CD4-positive, alpha-beta memory T cell (primary cell): ENCODE measurements at regions not wholly inside any gene's neighbourhood (a gene's known extent, or its start where the extent isn't known, plus 50 kb on each side); places are given as distances from the start of the nearest gene placed in this dataset.

ENCODE experiments used
- CTCF ChIA-PET: fragments of 350-600 bp; sonication (Branson Sonifier 250); formaldehyde crosslinking; loops from one replicate; lab custom pipeline; 2021; ENCODE audit warnings: inconsistent platforms; ENCODE audit not compliant: partially characterized antibody; lab: Charles Lee
- POLR2A ChIA-PET: fragments of 350-600 bp; sonication (Branson Sonifier 250); formaldehyde crosslinking; loops from one replicate; lab custom pipeline; 2021; ENCODE audit not compliant: partially characterized antibody; lab: Charles Lee
- DNase-seq, 5 donors: peaks; one replicate each; pipeline versions ENCODE4 v3.0.0 to v3.0.0-alpha.2; 2020 to 2022; ENCODE audit warnings: mixed read lengths in 1 of 5
- H3K27ac ChIP-seq: one replicate; pipeline ENCODE4 v1.7.0; 2013; ENCODE audit warnings: low read depth, low read length
- H3K27me3 ChIP-seq: 2 replicates; pipeline ENCODE4 v1.7.0; 2013; ENCODE audit warnings: mild to moderate bottlenecking, low read length, moderate library complexity; ENCODE audit not compliant: insufficient read depth
- H3K36me3 ChIP-seq: 2 replicates; pipeline ENCODE4 v1.7.0; 2013; ENCODE audit warnings: mild to moderate bottlenecking, low read length, moderate library complexity; ENCODE audit not compliant: insufficient read depth
- H3K4me1 ChIP-seq: 2 replicates; pipeline ENCODE4 v1.7.0; 2013; ENCODE audit warnings: mild to moderate bottlenecking, low read length, moderate library complexity; ENCODE audit not compliant: insufficient read depth
- H3K4me3 ChIP-seq, 2 donors: one replicate each; pipeline ENCODE4 v1.7.0; 2013; ENCODE audit warnings: low read length in 2 of 2, mild to moderate bottlenecking in 1 of 2
- H3K9me3 ChIP-seq, 2 donors: one replicate each; pipeline ENCODE4 v1.7.0; 2013; ENCODE audit warnings: low read length in 2 of 2, control low read depth in 1 of 2; ENCODE audit not compliant: control insufficient read depth in 1 of 2
- H3K27ac Mint-ChIP-seq, 7 donors: one replicate each; pipeline ENCODE4 v1.8.0; 2020 to 2021; ENCODE audit warnings: mixed read lengths in 7 of 7, mild to moderate bottlenecking in 6 of 7, inconsistent platforms in 3 of 7, moderate library complexity in 3 of 7
- H3K27me3 Mint-ChIP-seq, 2 donors: one replicate each; pipeline ENCODE4 v1.8.0; 2020 to 2021; ENCODE audit warnings: mixed read lengths in 2 of 2
- H3K36me3 Mint-ChIP-seq, 2 donors: one replicate each; pipeline ENCODE4 v1.8.0; 2020 to 2021; ENCODE audit warnings: mixed read lengths in 2 of 2, inconsistent platforms in 1 of 2, mild to moderate bottlenecking in 1 of 2
- H3K4me1 Mint-ChIP-seq, 4 donors: one replicate each; pipeline ENCODE4 v1.8.0; 2020 to 2021; ENCODE audit warnings: mixed read lengths in 4 of 4, mild to moderate bottlenecking in 1 of 4
- H3K4me3 Mint-ChIP-seq, 8 donors: one replicate each; pipeline ENCODE4 v1.8.0; 2020 to 2021; ENCODE audit warnings: mixed read lengths in 8 of 8, mild to moderate bottlenecking in 7 of 8, moderate library complexity in 6 of 8, inconsistent platforms in 3 of 8
- H3K9me3 Mint-ChIP-seq, 8 donors: one replicate each; pipeline ENCODE4 v1.8.0; 2020 to 2021; ENCODE audit warnings: mixed read lengths in 8 of 8, mild to moderate bottlenecking in 5 of 8, inconsistent platforms in 3 of 8, moderate library complexity in 1 of 8
- intact Hi-C: fragments of 100-400 bp; cut with micrococcal nuclease; formaldehyde crosslinking; loops from one replicate; pipeline ENCODE4 v1.15.1; 2023

- intact Hi-C loops = no loop called here
- Mint-ChIP-seq H3K36me3 (no peaks in the 10 kb centered on the region), H3K27ac (no peak overlapping the region), H3K27me3 (no peaks in the 10 kb centered on the region), H3K4me3 (no peak overlapping the region), H3K4me1 (no peaks in the 10 kb centered on the region), H3K9me3 (peaks cover 0 to 2% (median 0%) of the 10 kb centered on the region in 8 donors)
- Histone ChIP-seq H3K4me1 (no peaks in the 10 kb centered on the region), H3K27me3 (no peaks in the 10 kb centered on the region), H3K36me3 (no peaks in the 10 kb centered on the region), H3K4me3 (no peak overlapping the region), H3K27ac (no peak overlapping the region), H3K9me3 (no peaks in the 10 kb centered on the region)
- CTCF ChIA-PET = no interaction called here
- DNase-seq = no peak
- POLR2A ChIA-PET = no interaction called here
Measured at GRCh38 chr6:96304997-96305396, 216.6 kb upstream of the UFL1 start.

- H3K4me3 ChIP-seq = no peak overlapping the region
- no peaks in the 10 kb centered on the region for H3K4me1 ChIP-seq
- POLR2A ChIA-PET = no interaction called here
- no peaks in the 10 kb centered on the region for H3K4me1 Mint-ChIP-seq
- peaks cover 0 to 5% (median 0%) of the 10 kb centered on the region in 8 donors for H3K9me3 Mint-ChIP-seq
- no peak for DNase-seq
- H3K36me3 Mint-ChIP-seq = no peaks in the 10 kb centered on the region
- H3K4me3 Mint-ChIP-seq = no peak overlapping the region
- no peaks in the 10 kb centered on the region for H3K9me3 ChIP-seq
- intact Hi-C loops = no loop called here
- CTCF ChIA-PET = no interaction called here
- peaks cover 0 to 1% of the 10 kb centered on the region in 2 donors for H3K27me3 Mint-ChIP-seq
- no peak overlapping the region for H3K27ac Mint-ChIP-seq
- H3K27me3 ChIP-seq = no peaks in the 10 kb centered on the region
- no peak overlapping the region for H3K27ac ChIP-seq
- H3K36me3 ChIP-seq = no peaks in the 10 kb centered on the region
Measured at GRCh38 chr6:96330884-96331283, 190.7 kb upstream of the UFL1 start.

GRCh38 chr6:96340164-96340563, 181.4 kb upstream of the UFL1 start:
- Mint-ChIP-seq H3K4me1 (no peaks in the 10 kb centered on the region), H3K27ac (no peak overlapping the region), H3K9me3 (peaks cover 0 to 11% (median 7%) of the 10 kb centered on the region in 8 donors), H3K36me3 (no peaks in the 10 kb centered on the region), H3K4me3 (no peak overlapping the region), H3K27me3 (no peaks in the 10 kb centered on the region)
- intact Hi-C loops = no loop called here
- ChIA-PET CTCF (no interaction called here), POLR2A (no interaction called here)
- Histone ChIP-seq H3K9me3 (no peaks in the 10 kb centered on the region), H3K27ac (no peak overlapping the region), H3K36me3 (no peaks in the 10 kb centered on the region), H3K4me1 (no peaks in the 10 kb centered on the region), H3K4me3 (no peak overlapping the region), H3K27me3 (no peaks in the 10 kb centered on the region)
- no peak for DNase-seq

DNA sequence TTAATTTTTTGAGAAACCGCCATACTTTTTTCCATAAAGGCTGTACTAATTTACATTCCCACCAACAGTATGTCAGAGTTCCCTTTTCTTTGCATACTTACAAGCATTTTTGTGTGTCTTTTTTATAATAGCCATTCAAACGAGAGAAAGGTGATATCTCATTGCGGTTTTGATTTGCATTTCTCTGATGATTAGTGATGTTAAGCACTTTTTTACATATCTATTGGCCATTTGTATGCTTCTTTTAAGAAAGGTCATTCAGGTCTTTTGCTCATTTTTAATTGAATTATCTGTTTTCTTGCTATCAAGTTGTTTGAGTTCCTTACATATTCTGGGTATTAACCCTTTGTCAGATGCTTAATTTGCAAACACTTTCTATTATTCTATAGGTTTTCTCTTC, 176.1 kb upstream of the UFL1 start:
- Histone ChIP-seq H3K4me3 (no peak overlapping the region), H3K9me3 (no peaks in the 10 kb centered on the region), H3K27ac (no peak overlapping the region), H3K4me1 (no peaks in the 10 kb centered on the region), H3K36me3 (no peaks in the 10 kb centered on the region), H3K27me3 (no peaks in the 10 kb centered on the region)
- H3K4me3 Mint-ChIP-seq = no peak overlapping the region
- intact Hi-C loops = no loop called here
- H3K36me3 Mint-ChIP-seq = no peaks in the 10 kb centered on the region
- peaks cover 0 to 10% (median 6%) of the 10 kb centered on the region in 8 donors for H3K9me3 Mint-ChIP-seq
- peaks cover 0 to 1% of the 10 kb centered on the region in 2 donors for H3K27me3 Mint-ChIP-seq
- no peaks in the 10 kb centered on the region for H3K4me1 Mint-ChIP-seq
- DNase-seq = no peak
- ChIA-PET CTCF (no interaction called here), POLR2A (no interaction called here)
- H3K27ac Mint-ChIP-seq = no peak overlapping the region

- Mint-ChIP-seq H3K4me3 (no peak overlapping the region), H3K36me3 (no peaks in the 10 kb centered on the region), H3K27me3 (peaks cover 0 to 3% of the 10 kb centered on the region in 2 donors), H3K4me1 (no peaks in the 10 kb centered on the region), H3K9me3 (peaks cover 0 to 4% (median 0%) of the 10 kb centered on the region in 8 donors), H3K27ac (no peak overlapping the region)
- Histone ChIP-seq H3K4me3 (no peak overlapping the region), H3K9me3 (no peaks in the 10 kb centered on the region), H3K4me1 (no peaks in the 10 kb centered on the region), H3K27me3 (no peaks in the 10 kb centered on the region), H3K36me3 (no peaks in the 10 kb centered on the region), H3K27ac (no peak overlapping the region)
- ChIA-PET POLR2A (no interaction called here), CTCF (no interaction called here)
- intact Hi-C loops = no loop called here
- DNase-seq = no peak
Measured at GRCh38 chr6:96381246-96381645, 140.4 kb upstream of the UFL1 start.

GRCh38 chr6:96391776-96392360, 129.7 kb upstream of the UFL1 start:
- Histone ChIP-seq H3K27me3 (no peaks in the 10 kb centered on the region), H3K4me1 (no peaks in the 10 kb centered on the region), H3K4me3 (no peak overlapping the region), H3K36me3 (no peaks in the 10 kb centered on the region), H3K27ac (no peak overlapping the region), H3K9me3 (no peaks in the 10 kb centered on the region)
- Mint-ChIP-seq H3K4me3 (no peak overlapping the region), H3K36me3 (no peaks in the 10 kb centered on the region), H3K27me3 (peaks cover 3 to 5% of the 10 kb centered on the region in 2 donors), H3K4me1 (peaks cover 0 to 5% (median 2%) of the 10 kb centered on the region in 4 donors), H3K9me3 (no peaks in the 10 kb centered on the region), H3K27ac (no peak overlapping the region)
- CTCF ChIA-PET = no interaction called here
- intact Hi-C loops = loop anchor here (2.0 kb wide), 1 partner anchor 667 kb away; no protein-coding TSS in a partner anchor
- peak in 1 of 5 donors; percentile 2 for DNase-seq
- POLR2A ChIA-PET = interaction anchor here (1.5 kb wide), 1 partner anchor 129 kb away, joined by 3 read pairs; the partner anchor contains the start of gene UFL1

- Mint-ChIP-seq H3K36me3 (no peaks in the 10 kb centered on the region), H3K27ac (no peak overlapping the region), H3K4me1 (peaks cover 0 to 5% (median 2%) of the 10 kb centered on the region in 4 donors), H3K9me3 (peaks cover 0 to 2% (median 0%) of the 10 kb centered on the region in 8 donors), H3K27me3 (peaks cover 5% of the 10 kb centered on the region in 2 donors), H3K4me3 (no peak overlapping the region)
- POLR2A ChIA-PET = no interaction called here
- no peaks in the 10 kb centered on the region for H3K27me3 ChIP-seq
- no peak overlapping the region for H3K4me3 ChIP-seq
- H3K9me3 ChIP-seq = no peaks in the 10 kb centered on the region
- intact Hi-C loops = no loop called here
- no peaks in the 10 kb centered on the region for H3K4me1 ChIP-seq
- CTCF ChIA-PET = no interaction called here
- DNase-seq = no peak
- H3K27ac ChIP-seq = no peak overlapping the region
- no peaks in the 10 kb centered on the region for H3K36me3 ChIP-seq
Measured at GRCh38 chr6:96394727-96395126, 126.9 kb upstream of the UFL1 start.
